HG03039 (cell line): ENCODE measurements at regions not wholly inside any gene's neighbourhood (a gene's known extent, or its start where the extent isn't known, plus 50 kb on each side); places are given as distances from the start of the nearest gene placed in this dataset.
"Not testable (repeated sequence)": the region's sequence is repeated elsewhere in the genome, so short reads cannot be mapped to it uniquely, and the experiment has no call there.

ENCODE experiments used
- ATAC-seq: cut with Tn5 transposase; IDR thresholded peaks from one replicate; pipeline ENCODE4 v1.9.1; 2021; ENCODE audit warnings: mild to moderate bottlenecking, moderate library complexity; ENCODE audit not compliant: unreplicated experiment

- ATAC-seq, result no peak
Measured at GRCh38 chr10:25707976-25708671, 225.9 kb upstream of the MYO3A start.

- ATAC-seq, result no peak
Measured at GRCh38 chr10:25713894-25714240, 220.2 kb upstream of the MYO3A start.

GRCh38 chr10:25724241-25724640, 209.8 kb upstream of the MYO3A start:
- ATAC-seq, result no peak

- no peak for ATAC-seq
Measured at GRCh38 chr10:25725917-25726716, 207.9 kb upstream of the MYO3A start.

GRCh38 chr10:25738776-25739175, 195.3 kb upstream of the MYO3A start:
- ATAC-seq, result no peak

- no peak for ATAC-seq
Measured at GRCh38 chr10:25743832-25744231, 190.2 kb upstream of the MYO3A start.

GRCh38 chr10:25744574-25744973, 189.5 kb upstream of the MYO3A start:
- ATAC-seq, result no peak

- ATAC-seq, result no peak
Measured at GRCh38 chr10:25745976-25746375, 188.1 kb upstream of the MYO3A start.

GRCh38 chr10:25747084-25747483, 186.9 kb upstream of the MYO3A start:
- ATAC-seq, result no peak

- ATAC-seq, result no peak
Measured at GRCh38 chr10:25748509-25748908, 185.5 kb upstream of the MYO3A start.

GRCh38 chr10:25753776-25754175, 180.3 kb upstream of the MYO3A start:
- no peak for ATAC-seq

GRCh38 chr10:25755874-25756273, 178.2 kb upstream of the MYO3A start:
- ATAC-seq, result not testable (repeated sequence)

GRCh38 chr10:25756784-25757183, 177.2 kb upstream of the MYO3A start:
- ATAC-seq, result no peak

- no peak for ATAC-seq
Measured at GRCh38 chr10:25758041-25758457, 176.0 kb upstream of the MYO3A start.

GRCh38 chr10:25758511-25758910, 175.5 kb upstream of the MYO3A start:
- no peak for ATAC-seq

- no peak for ATAC-seq
Measured at GRCh38 chr10:25761937-25762336, 172.1 kb upstream of the MYO3A start.

- ATAC-seq, result no peak
Measured at GRCh38 chr10:25766213-25766612, 167.8 kb upstream of the MYO3A start.

GRCh38 chr10:25766687-25767221, 167.3 kb upstream of the MYO3A start:
- ATAC-seq, result no peak

GRCh38 chr10:25768167-25768566, 165.9 kb upstream of the MYO3A start:
- ATAC-seq, result no peak

- ATAC-seq, result no peak
Measured at GRCh38 chr10:25778646-25779045, 155.4 kb upstream of the MYO3A start.

GRCh38 chr10:25786161-25786560, 147.9 kb upstream of the MYO3A start:
- no peak for ATAC-seq

GRCh38 chr10:25786899-25787298, 147.1 kb upstream of the MYO3A start:
- ATAC-seq, result no peak
